BLaER1 treated with 17β-estradiol and CSF1 and Interleukin-3, amounts not matched to agents 10 nM and 100 nM (cell line): ENCODE measurements at regions not wholly inside any gene's neighbourhood (a gene's known extent, or its start where the extent isn't known, plus 50 kb on each side); places are given as distances from the start of the nearest gene placed in this dataset.
"Not testable (repeated sequence)": the region's sequence is repeated elsewhere in the genome, so short reads cannot be mapped to it uniquely, and the experiment has no call there.

Experiments
- H3K27ac ChIP-seq, 11 experiments: shearing (Covaris generic); formaldehyde crosslinking; 2 replicates each; pipeline ENCODE4 v1.8.1; 2022
- H3K27me3 ChIP-seq, 11 experiments: shearing (Covaris generic); formaldehyde crosslinking; 2 replicates each; pipeline ENCODE4 v1.8.1; 2022
- H3K36me3 ChIP-seq, 11 experiments: shearing (Covaris generic); formaldehyde crosslinking; 2 replicates each; pipeline ENCODE4 v1.8.1; 2022
- H3K4me1 ChIP-seq, 10 experiments: shearing (Covaris generic); formaldehyde crosslinking; 2 replicates each; pipeline ENCODE4 v1.8.1; 2022
- H3K4me2 ChIP-seq, 11 experiments: shearing (Covaris generic); formaldehyde crosslinking; 2 replicates each; pipeline ENCODE4 v1.8.1; 2022
- H3K4me3 ChIP-seq, 10 experiments: shearing (Covaris generic); formaldehyde crosslinking; 2 replicates each; pipeline ENCODE4 v1.8.1; 2022
- H3K9ac ChIP-seq, 11 experiments: shearing (Covaris generic); formaldehyde crosslinking; 2 replicates each; pipeline ENCODE4 v1.8.1; 2022
- H3K9me3 ChIP-seq, 11 experiments: shearing (Covaris generic); formaldehyde crosslinking; replicated peaks in 1 of 11; 2 replicates each; pipeline ENCODE4 v1.8.1; 2022
- H4K20me1 ChIP-seq, 11 experiments: shearing (Covaris generic); formaldehyde crosslinking; 2 replicates each; pipeline ENCODE4 v1.8.1; 2022
- Cebpa-rat ChIP-seq, 11 experiments: shearing (Covaris generic); IDR thresholded peaks; 2 replicates each; pipeline ENCODE4 v1.8.1; 2022

GRCh38 chr4:111136438-111136837 lies 513.6 kb upstream of the PITX2 start:
- Histone ChIP-seq H3K4me1 (no peaks in the 10 kb centered on the region), H3K9ac (no peak overlapping the region), H3K4me3 (no peak overlapping the region), H3K27me3 (no peaks in the 10 kb centered on the region), H3K4me2 (no peak overlapping the region), H3K9me3 (peaks cover 0 to 13% (median 9%) of the 10 kb centered on the region in 11 experiments; a peak in 7 of 22 replicates), H4K20me1 (no peaks in the 10 kb centered on the region), H3K36me3 (no peaks in the 10 kb centered on the region), H3K27ac (no peak overlapping the region)
- no peak for TF ChIP-seq Cebpa-rat (IDR thresholded peaks at IDR 0.05)

- H3K36me3 ChIP-seq, result no peaks in the 10 kb centered on the region
- H3K9ac ChIP-seq, result no peak overlapping the region
- H3K4me1 ChIP-seq, result no peaks in the 10 kb centered on the region
- H3K9me3 ChIP-seq, result peaks cover 0 to 13% (median 9%) of the 10 kb centered on the region in 11 experiments; a peak in 7 of 22 replicates
- H4K20me1 ChIP-seq, result no peaks in the 10 kb centered on the region
- no peak overlapping the region for H3K4me3 ChIP-seq
- H3K4me2 ChIP-seq, result no peak overlapping the region
- no peaks in the 10 kb centered on the region for H3K27me3 ChIP-seq
- TF ChIP-seq Cebpa-rat (IDR thresholded peaks at IDR 0.05), result no peak
- no peak overlapping the region for H3K27ac ChIP-seq
Measured at GRCh38 chr4:111136967-111137366, 514.1 kb upstream of the PITX2 start.

DNA sequence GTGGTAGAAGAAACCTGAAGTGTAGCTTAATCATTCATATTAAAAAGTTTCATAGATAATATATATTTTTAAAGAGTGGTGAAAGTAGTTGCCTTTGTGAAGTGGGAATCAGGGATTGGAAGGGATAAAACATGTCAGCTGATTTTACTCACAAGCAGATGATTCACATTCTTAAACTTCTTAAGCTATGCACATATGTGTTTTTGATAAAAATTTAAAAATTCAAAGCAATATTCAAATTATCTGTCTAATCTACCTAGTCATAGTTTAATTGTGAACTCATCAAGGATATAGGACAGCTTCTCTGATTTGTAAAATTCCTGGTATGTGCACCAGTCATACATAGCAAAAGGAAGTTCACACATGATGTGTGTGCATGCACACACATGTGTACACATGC lies 520.6 kb upstream of the PITX2 start:
- Histone ChIP-seq H3K27ac (no peak overlapping the region), H3K27me3 (no peaks in the 10 kb centered on the region), H4K20me1 (no peaks in the 10 kb centered on the region), H3K4me1 (no peaks in the 10 kb centered on the region), H3K9me3 (no peaks in the 10 kb centered on the region), H3K9ac (no peak overlapping the region), H3K4me2 (no peak overlapping the region), H3K36me3 (no peaks in the 10 kb centered on the region), H3K4me3 (no peak overlapping the region)
- no peak for TF ChIP-seq Cebpa-rat (IDR thresholded peaks at IDR 0.05)

DNA sequence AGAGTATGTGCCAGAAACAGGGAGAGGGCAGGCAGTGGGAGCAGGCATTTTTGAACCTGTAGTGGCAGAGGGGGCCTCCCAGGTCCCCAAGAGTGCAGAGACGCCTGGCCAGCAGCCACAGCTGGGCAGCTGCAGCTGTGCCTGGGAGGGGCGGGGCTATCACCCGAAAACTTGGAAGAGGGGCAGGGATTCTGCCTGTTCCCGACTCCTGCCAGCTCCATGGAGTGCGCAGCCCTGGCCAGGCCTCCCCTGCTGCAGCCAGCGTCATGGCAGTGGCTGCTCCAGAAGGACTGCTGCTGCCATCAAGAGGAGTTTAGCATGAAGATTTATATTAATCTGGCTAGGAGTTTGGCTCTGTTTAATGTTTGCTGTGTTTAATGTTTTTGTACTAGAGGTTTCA lies 532.1 kb upstream of the PITX2 start:
- no peaks in the 10 kb centered on the region for H4K20me1 ChIP-seq
- H3K27ac ChIP-seq, result no peak overlapping the region
- H3K4me1 ChIP-seq, result no peaks in the 10 kb centered on the region
- TF ChIP-seq Cebpa-rat (IDR thresholded peaks at IDR 0.05), result no peak
- peaks cover 19 to 27% (median 20%) of the 10 kb centered on the region in 11 experiments for H3K9me3 ChIP-seq
- no peak overlapping the region for H3K4me2 ChIP-seq
- no peak overlapping the region for H3K9ac ChIP-seq
- H3K4me3 ChIP-seq, result no peak overlapping the region
- no peaks in the 10 kb centered on the region for H3K27me3 ChIP-seq
- no peaks in the 10 kb centered on the region for H3K36me3 ChIP-seq

GRCh38 chr4:111164556-111164955 lies 541.7 kb upstream of the PITX2 start:
- H3K4me1 ChIP-seq, H3K9ac ChIP-seq, H3K36me3 ChIP-seq, H4K20me1 ChIP-seq, H3K4me2 ChIP-seq, H3K27me3 ChIP-seq, H3K27ac ChIP-seq, H3K4me3 ChIP-seq: not testable (repeated sequence)
- peaks cover 0 to 13% (median 11%) of the 10 kb centered on the region in 11 experiments; a peak in 10 of 22 replicates for H3K9me3 ChIP-seq

- TF ChIP-seq Cebpa-rat (IDR thresholded peaks at IDR 0.05), result no peak
- H3K9ac ChIP-seq, result no peak overlapping the region
- no peaks in the 10 kb centered on the region for H3K36me3 ChIP-seq
- H3K27me3 ChIP-seq, result no peaks in the 10 kb centered on the region
- no peak overlapping the region for H3K27ac ChIP-seq
- no peaks in the 10 kb centered on the region for H4K20me1 ChIP-seq
- H3K4me3 ChIP-seq, result no peak overlapping the region
- no peaks in the 10 kb centered on the region for H3K4me1 ChIP-seq
- no peaks in the 10 kb centered on the region for H3K9me3 ChIP-seq
- H3K4me2 ChIP-seq, result no peak overlapping the region
Measured at GRCh38 chr4:111174331-111174730, 551.5 kb upstream of the PITX2 start.

GRCh38 chr4:111178231-111178630 lies 555.4 kb upstream of the PITX2 start:
- Histone ChIP-seq H3K36me3 (no peaks in the 10 kb centered on the region), H4K20me1 (no peaks in the 10 kb centered on the region), H3K9ac (no peak overlapping the region), H3K4me3 (no peak overlapping the region), H3K4me1 (no peaks in the 10 kb centered on the region), H3K4me2 (no peak overlapping the region), H3K27me3 (no peaks in the 10 kb centered on the region), H3K9me3 (peaks cover 10 to 15% (median 12%) of the 10 kb centered on the region in 11 experiments), H3K27ac (no peak overlapping the region)
- no peak for TF ChIP-seq Cebpa-rat (IDR thresholded peaks at IDR 0.05)

GRCh38 chr4:111187108-111187507 lies 564.2 kb upstream of the PITX2 start:
- Histone ChIP-seq H3K36me3 (no peaks in the 10 kb centered on the region), H3K9me3 (peaks cover 13 to 19% (median 17%) of the 10 kb centered on the region in 11 experiments), H3K4me1 (no peaks in the 10 kb centered on the region), H3K27ac (no peak overlapping the region), H3K27me3 (no peaks in the 10 kb centered on the region), H3K4me2 (no peak overlapping the region), H3K9ac (no peak overlapping the region), H4K20me1 (no peaks in the 10 kb centered on the region), H3K4me3 (no peak overlapping the region)
- TF ChIP-seq Cebpa-rat (IDR thresholded peaks at IDR 0.05), result peak in 2 of 11 experiments; percentile 40 to 62; a peak in 4 of 22 replicates

- Histone ChIP-seq H3K4me2 (no peak overlapping the region), H3K9me3 (no peaks in the 10 kb centered on the region), H3K36me3 (no peaks in the 10 kb centered on the region), H3K9ac (no peak overlapping the region), H3K27ac (no peak overlapping the region), H4K20me1 (no peaks in the 10 kb centered on the region), H3K4me1 (0 out of 20 replicates have a peak, but pooled peaks cover 0 to 7% (median 0%) of the 10 kb centered on the region in 10 experiments), H3K27me3 (no peaks in the 10 kb centered on the region), H3K4me3 (no peak overlapping the region)
- TF ChIP-seq Cebpa-rat (IDR thresholded peaks at IDR 0.05), result no peak
Measured at GRCh38 chr4:111198446-111198845, 575.6 kb upstream of the PITX2 start.

DNA sequence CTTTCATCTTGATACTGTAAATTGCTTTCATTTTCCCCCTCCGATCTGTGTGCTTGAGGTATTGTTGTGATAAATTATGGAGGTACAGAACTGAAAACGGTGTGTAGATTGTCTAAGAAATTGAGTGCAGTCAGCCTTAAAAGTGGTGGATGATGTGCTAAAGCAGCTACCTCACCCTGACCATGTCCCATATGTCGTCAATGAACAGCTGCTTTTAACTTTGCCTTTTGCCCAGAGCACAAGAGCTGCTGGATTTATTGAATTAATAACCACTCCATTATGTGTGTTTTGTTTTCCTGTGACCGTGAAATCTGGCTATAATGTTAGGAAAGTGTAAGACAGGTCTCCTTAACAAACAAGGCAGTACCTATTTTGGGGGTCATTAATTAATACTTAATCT lies 581.9 kb upstream of the PITX2 start:
- Histone ChIP-seq H4K20me1 (no peaks in the 10 kb centered on the region), H3K27ac (no peak overlapping the region), H3K27me3 (no peaks in the 10 kb centered on the region), H3K36me3 (no peaks in the 10 kb centered on the region), H3K9me3 (no peaks in the 10 kb centered on the region), H3K4me1 (no peaks in the 10 kb centered on the region), H3K4me3 (no peak overlapping the region), H3K4me2 (no peak overlapping the region), H3K9ac (no peak overlapping the region)
- no peak for TF ChIP-seq Cebpa-rat (IDR thresholded peaks at IDR 0.05)
